ENCODE measurements at regions not wholly inside any gene's neighbourhood (a gene's known extent, or its start where the extent isn't known, plus 50 kb on each side); places are given as distances from the start of the nearest gene placed in this dataset.
"Not testable (repeated sequence)": the region's sequence is repeated elsewhere in the genome, so short reads cannot be mapped to it uniquely, and the experiment has no call there.

DNA sequence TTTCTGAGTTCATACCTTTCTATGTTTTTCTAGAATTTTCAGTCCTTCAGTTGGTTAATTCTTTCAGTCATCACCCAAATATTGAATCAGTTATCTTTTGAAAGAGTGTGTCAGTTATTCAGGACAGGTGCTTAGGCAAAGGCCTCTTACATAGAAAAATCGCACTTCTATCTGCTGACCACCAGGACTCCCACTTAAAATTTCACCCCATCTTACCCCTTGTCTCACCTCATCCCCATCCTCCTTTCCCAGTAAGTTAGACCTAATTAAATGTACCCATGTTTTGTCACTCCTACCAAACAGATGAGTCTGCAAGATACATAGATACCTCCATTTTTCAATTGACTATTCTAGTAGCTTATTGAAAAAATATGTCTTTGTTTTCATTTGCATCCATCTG lies 159.9 kb upstream of the PIK3R1 start:
- H3K27ac ChIP-seq: no peak overlapping the region
- TF ChIP-seq, protein P1, sequence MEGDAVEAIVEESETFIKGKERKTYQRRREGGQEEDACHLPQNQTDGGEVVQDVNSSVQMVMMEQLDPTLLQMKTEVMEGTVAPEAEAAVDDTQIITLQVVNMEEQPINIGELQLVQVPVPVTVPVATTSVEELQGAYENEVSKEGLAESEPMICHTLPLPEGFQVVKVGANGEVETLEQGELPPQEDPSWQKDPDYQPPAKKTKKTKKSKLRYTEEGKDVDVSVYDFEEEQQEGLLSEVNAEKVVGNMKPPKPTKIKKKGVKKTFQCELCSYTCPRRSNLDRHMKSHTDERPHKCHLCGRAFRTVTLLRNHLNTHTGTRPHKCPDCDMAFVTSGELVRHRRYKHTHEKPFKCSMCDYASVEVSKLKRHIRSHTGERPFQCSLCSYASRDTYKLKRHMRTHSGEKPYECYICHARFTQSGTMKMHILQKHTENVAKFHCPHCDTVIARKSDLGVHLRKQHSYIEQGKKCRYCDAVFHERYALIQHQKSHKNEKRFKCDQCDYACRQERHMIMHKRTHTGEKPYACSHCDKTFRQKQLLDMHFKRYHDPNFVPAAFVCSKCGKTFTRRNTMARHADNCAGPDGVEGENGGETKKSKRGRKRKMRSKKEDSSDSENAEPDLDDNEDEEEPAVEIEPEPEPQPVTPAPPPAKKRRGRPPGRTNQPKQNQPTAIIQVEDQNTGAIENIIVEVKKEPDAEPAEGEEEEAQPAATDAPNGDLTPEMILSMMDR (IDR thresholded peaks at IDR 0.05): no peak
- no peak for DNase-seq (ENCODE audit: low spot score)
- H3K4me3 ChIP-seq: no peak overlapping the region

DNA sequence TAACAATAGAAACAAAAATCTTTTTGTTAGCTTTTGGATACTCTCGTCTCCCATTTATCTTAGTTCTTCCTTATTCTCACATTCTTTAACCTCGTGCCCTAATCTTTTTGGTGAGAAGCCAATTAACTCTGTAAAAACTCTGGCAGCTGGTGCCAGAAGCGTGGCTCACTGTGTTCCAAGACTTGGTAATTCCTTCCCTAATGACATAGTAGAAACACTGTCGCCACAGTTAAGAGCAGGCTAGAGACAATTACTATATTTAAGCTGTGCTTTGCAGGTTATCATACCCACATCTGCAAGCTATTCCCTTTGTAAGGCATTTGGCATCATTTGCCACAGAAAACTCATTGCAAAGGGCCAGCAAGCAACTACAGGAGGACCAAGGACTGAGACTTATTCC lies 160.9 kb upstream of the PIK3R1 start:
- TF ChIP-seq, protein P1 (IDR thresholded peaks at IDR 0.05): no peak
- Histone ChIP-seq H3K27ac (no peak overlapping the region), H3K4me3 (no peak overlapping the region)
- no peak for DNase-seq (ENCODE audit: low spot score)

DNA sequence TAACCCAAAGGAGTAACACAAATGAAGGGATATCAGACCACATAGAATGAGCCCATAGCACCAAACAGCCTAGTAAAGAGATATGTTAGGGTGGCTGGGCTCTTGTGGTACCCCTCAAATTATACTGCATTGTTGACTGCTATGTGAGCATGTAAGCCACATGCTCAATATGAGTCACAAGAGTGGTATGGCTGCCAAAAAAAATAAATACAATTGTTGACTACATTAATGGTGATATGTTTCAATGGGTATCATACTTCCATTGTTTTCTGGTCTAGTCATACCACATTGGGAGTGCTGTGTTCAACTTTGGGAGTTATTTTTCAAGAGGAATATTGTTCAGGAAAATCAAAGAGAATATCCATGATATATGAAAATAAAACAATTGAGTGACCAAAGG lies 162.4 kb upstream of the PIK3R1 start:
- Histone ChIP-seq H3K27ac (no peak overlapping the region), H3K4me3 (no peak overlapping the region)
- TF ChIP-seq, protein P1 (IDR thresholded peaks at IDR 0.05): no peak
- no peak for DNase-seq (ENCODE audit: low spot score)

DNA sequence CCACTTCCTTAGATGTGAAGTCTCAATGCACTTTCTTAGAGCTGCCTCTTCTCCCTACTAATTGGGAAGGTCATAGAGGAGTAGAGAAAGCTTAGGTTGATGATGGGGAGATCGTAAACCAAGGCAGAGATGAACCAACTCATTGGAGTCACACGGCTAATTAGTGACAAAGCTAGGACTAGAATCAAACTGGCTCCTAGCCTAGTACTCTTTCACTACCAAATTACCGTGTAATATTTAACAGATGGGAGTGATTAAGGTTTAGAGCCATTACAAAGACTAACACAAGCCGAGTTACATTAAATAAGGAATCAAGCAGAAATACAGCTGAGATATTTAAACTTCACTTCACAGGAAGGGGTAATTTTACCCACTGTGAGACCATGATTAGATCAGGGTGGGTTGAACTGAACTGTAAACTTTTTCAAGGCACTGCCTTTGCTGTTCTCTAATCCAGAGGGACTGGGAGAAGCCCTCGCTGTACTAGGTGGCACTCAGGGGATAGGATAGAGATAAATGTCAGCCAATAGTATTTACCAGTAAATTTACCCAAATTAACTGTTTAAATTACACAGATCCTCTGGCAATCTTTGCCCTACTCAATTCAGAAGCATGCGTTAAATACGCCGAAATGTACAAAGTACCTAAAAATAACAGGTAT lies 166.4 kb upstream of the PIK3R1 start:
- DNase-seq (ENCODE audit: low spot score): no peak

DNA sequence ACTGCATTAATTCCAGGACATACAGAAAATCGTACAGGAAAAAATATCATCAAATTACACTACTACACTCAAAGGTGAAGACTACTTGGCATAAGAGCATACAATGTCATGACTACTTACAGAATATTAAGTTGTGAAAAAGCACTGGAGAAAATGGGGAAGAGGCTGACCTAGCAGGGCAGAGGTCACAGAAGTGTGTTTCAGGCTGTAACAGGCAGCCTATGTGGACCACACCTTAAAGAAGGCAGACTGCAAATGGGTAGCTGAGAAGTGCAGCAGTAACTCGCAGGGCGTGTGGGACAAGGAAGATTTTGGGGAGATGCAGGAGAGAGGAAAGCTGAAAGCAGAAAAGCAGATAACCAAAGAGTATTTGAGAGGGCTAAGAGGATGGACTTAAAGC lies 167.0 kb upstream of the PIK3R1 start:
- Histone ChIP-seq H3K4me3 (no peak overlapping the region), H3K27ac (no peak overlapping the region)
- no peak for DNase-seq (ENCODE audit: low spot score)
- TF ChIP-seq, protein P1 (IDR thresholded peaks at IDR 0.05): no peak

More for the DNA sequence above, 166.4 kb upstream of the PIK3R1 start:
- H3K27ac ChIP-seq: no peak overlapping the region
- no peak overlapping the region for H3K4me3 ChIP-seq
- TF ChIP-seq, protein P1 (IDR thresholded peaks at IDR 0.05): no peak

DNA sequence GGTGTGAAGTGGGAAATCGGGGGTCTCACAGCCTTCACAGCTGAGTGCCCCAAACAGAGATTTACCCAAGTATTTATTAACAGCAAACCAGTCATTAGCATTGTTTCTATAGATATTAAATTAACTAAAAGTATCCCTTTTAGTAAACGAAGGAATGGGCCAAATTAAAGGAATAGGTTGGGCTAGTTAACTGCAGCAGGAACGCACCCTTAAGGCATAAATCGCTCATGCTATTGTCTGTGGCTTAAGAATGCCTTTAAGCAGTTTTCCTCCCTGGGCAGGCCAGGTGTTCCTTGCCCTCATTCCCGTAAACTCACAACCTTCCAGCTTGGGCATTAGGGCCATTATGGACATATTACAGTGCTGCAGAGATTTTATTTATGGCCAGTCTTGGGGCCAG lies 167.5 kb upstream of the PIK3R1 start:
- DNase-seq (ENCODE audit: low spot score); H3K27ac ChIP-seq; H3K4me3 ChIP-seq: not testable (repeated sequence)

DNA sequence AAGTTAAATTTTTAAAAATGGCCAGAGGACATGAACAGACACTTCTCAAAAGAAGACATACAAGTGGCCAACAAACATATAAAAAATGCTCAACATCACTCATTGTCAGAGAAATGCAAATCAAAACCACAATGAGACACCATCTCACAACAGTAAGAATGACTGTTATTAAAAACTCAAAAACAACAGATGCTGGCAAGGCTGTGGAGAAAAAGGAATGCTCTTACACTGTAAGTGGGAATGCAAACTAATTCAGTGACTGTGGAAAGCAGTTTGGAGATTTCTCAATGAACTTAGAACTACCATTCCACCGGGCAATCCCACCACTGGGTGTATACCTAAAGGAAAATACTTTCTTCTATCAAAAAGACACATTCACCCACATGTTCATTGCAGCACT lies 168.5 kb upstream of the PIK3R1 start:
- H3K4me3 ChIP-seq: no peak overlapping the region
- no peak overlapping the region for H3K27ac ChIP-seq
- DNase-seq (ENCODE audit: low spot score): no peak
- TF ChIP-seq, protein P1 (IDR thresholded peaks at IDR 0.05): no peak
